GM19351 (cell line): ENCODE measurements at regions not wholly inside any gene's neighbourhood (a gene's known extent, or its start where the extent isn't known, plus 50 kb on each side); places are given as distances from the start of the nearest gene placed in this dataset.

Experiments
- ATAC-seq: cut with Tn5 transposase; IDR thresholded peaks from one replicate; pipeline ENCODE4 v1.9.1; 2021; ENCODE audit warnings: mild to moderate bottlenecking, moderate library complexity; ENCODE audit not compliant: unreplicated experiment

DNA sequence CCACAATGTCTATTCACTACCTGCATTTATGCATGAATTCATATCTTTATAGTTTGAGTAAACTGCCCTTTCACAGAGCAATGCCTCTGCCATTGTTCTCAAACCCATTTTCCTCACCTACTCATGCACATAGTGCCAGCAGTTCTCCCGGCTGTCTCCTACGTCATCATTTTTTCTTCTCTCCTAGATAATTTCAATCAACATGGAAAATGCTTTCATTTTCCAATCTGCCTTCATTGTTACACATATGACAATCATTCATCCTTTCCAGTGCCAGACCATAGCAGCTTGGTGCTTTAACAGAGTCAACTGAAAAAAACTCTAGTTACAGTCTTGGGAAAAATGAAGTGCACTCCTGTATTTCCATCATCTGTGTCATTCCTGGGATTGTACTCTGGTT, 514.8 kb upstream of the CTNND2 start:
- no peak for ATAC-seq

DNA sequence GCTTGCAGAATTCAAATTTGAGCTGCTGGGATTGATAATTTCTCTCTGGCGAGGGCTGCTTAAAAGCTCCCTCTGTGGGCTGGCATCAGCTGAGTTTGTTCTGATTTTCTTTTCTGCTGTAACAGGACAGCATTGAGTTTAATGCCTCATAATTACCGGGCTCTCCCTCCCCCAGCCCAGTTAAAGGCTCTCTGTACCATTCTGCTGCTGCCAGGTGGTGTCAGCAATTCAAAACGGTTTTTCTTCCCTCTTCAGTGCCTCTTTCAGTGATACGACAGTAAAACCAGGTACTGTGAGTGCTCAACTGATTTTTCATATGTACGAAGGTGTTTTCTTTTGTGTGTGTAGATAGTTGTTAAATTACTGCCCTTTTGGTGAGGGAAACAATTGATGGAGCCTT, 509.3 kb upstream of the CTNND2 start:
- no peak for ATAC-seq

DNA sequence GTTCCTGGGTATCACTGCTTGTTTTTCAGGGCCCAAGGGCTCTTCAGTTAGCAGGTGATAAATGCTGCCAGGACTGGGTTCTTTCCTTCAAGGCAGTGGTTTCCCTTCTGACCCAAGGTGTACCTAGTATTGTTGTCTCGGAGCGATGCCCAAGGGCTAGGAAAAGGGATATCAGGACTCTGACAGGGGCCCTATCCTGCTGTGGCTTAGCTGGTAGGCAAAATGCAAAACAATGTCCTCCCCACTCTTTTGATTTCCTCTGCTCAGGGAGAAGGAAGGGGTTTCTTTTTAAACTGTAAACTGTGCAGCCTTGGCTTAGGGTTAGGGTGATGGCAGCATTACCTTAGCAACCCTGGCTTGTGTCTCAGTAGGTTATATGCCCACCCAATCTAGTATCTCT, 508.8 kb upstream of the CTNND2 start:
- ATAC-seq: no peak

DNA sequence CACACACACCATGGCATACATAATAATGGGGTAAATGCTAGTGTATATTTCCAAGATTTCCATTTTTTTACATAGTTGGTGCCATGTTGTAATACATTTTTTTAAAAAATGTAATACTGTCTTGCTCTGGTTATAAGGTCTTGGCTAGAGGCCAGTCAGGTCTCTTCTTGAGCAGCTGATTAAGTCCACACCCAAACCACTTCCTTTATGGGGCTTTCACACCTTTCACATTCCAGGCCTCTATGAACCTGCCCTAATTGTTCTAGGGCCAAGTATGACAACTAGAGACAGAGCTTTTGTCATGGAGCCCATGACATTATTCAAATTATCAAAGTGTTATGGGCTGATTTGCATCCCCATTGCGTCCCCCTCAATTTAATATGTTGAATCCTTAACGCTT, 495.6 kb upstream of the CTNND2 start:
- ATAC-seq: no peak

DNA sequence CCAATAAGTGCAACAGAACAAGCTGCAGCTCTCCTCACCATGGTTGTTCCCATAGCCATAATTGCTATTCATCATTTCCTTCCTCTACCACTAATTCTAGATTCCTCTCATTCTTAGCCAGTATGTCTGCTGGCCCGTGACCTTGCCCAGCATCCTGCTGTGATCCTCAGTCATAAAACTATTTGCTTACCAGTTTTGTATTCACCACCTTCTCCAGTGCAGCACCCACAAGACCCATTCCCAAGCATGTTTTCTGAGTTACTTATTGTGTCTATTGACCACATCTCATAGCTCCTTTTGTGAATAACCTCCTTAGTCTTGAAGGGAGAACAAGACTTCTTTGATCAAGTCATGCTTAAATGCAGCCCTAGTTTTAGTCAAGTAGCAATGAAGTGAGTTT, 488.0 kb upstream of the CTNND2 start:
- no peak for ATAC-seq

DNA sequence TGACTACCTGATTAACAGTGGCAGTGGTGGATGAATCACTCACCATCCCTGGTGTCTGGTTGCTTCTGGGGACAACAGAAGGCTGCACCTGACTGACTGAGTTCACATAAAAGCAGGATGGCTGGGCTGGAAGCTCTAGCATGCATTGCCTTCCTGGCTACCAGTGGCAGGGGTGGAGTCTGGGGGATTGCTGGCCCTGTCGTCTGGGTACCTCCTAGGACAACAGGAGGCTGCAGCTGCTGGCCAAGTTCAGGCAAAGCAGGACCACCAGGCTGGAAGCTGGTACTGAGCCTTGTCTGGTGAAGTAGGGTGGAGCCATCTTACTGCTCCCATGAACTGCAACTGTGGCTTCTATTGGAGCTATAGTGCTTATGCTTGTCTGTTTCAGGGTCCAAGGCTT, 480.8 kb upstream of the CTNND2 start:
- no peak for ATAC-seq

DNA sequence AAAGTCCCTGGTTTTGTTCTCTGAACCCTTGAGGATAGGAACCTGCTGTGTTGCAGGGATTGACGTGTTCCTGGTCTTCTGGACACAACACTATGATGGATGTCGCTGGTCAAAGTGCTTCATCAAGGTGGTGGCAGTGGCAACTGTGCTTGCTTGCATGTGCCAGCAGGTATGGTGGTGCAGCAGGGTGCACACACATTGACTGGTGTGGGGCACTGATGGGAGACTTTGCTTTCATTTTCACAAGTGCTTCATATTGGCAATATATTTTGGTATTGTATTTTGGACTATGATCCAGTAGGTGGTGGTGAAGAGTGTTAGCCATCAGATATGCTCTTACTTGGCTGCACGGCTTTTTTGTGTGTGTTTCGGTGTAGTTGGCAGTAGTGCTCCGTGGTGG, 479.8 kb upstream of the CTNND2 start:
- ATAC-seq: no peak

DNA sequence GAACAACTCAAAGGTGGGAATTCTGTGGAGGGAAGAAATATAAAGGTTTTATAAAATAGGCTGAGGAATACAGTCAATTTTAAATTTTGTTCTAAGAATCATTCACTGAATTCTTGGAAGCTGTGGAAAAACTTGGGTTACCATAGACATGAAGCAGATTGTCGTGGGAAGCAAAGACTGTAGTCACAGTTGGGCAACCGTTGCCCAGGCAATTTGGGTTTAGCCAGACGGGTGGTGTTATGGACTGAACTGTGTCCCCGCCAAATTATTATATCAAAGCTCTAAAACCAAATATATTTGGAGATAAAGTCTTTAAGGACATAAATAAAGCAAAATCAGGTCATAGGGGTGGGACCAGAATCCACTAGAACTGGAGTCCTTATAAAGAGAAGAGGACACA, 463.7 kb upstream of the CTNND2 start:
- no peak for ATAC-seq

DNA sequence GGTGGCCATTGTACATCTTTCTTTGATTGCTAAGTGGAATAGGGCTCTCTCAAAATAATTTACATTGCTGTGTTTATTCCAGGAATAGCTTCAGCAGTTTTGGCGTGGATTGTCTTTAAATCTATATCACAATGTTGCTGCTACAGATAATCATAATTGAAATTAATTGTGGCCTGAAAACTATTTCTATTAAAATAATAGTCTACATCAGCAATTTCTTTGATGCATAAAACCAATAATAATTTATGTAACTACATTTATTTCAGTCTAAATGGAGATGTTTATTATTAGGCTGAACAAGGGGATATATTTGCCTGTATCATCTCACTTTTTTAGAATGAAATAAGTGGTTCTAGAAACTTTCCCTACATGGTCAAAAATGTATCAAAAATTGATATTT, 456.0 kb upstream of the CTNND2 start:
- no peak for ATAC-seq

DNA sequence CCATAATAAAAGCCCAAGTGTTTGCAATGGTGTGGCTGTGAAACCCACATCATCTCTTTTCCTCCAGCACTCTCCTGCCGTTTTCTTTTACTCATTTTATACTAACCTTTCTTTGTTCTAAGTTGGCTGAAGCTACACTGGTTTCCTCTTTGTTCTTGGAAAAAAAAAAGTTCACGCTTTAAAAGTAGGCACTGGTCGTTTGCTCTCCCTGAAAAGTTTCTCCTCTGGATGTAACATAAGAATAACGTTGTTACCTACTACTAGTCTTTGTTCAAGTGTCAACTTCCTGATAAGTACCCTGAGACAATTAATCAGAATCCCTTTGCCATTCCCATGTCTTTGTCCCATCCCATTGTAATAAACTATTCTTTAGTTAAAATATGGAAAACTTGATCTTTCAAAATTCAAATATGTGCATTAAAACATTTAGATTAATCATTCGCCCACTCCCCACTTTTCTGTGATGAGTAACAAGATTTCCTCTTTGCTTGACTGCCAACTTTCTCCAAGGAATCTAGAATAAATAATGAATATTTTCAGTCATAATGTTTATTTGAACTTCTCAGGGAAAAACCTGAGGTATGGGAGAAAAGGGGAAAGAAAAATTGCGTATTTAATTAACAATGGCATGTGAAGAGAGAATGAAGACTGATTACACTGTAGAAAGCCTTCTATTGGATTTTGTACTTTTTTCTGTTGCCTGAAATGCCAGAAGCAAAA, 454.3 kb upstream of the CTNND2 start:
- no peak for ATAC-seq

DNA sequence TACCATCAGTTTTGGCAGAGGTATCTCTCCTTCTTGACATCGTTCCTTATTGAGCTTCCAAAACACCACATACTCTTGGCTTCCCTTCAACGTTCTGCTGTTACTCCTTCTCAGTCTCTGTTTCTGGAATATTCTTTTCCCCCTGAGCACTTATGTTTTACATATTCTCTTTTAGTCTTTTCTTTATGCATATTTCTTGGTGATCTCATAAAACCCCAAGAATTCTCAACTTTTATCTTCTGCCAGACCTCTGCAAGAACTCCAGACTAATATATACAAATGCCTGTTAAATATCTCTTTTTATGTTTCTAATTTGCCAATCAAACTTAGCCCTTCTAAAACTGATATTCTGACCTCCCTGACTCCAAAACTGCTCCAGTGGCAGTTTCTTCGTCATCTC, 453.4 kb upstream of the CTNND2 start:
- ATAC-seq: no peak

DNA sequence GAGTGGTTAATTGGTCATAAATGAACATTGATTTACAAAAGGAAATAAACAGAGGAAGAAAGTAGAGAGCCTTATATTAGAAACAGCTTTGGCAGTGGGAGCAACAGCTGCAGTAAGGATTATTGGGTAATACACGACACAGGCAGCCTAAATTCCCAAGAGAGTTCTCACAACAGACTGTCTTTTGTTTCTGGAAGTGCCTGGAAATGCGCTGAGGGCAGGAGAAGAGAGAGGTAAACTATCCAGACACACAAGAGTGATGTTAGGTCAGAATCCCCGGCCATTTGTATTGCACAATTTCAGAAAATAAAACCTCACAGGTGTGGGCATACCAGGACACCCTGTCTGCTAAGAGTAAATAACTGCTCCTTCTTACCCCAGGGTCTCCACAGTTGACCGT, 450.4 kb upstream of the CTNND2 start:
- ATAC-seq: no peak

DNA sequence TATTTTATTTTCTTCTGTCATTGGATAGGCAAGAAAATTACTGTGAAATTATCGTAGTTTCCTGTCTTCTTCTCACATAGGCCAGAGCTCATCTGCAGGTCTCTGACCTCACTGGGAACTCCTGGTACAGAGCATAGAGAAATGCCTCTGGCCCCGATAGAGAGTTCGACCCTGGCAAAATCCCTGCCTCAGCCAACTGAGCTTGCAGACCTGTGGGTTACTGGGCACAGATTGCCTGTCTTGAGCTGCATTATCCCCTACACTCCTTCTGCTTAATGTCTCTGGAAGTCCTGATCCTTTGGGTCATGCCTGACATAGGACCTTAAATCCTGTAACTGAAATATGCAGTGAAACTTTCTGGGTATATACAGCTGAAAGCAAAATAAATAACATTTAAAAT, 439.3 kb upstream of the CTNND2 start:
- ATAC-seq: no peak

DNA sequence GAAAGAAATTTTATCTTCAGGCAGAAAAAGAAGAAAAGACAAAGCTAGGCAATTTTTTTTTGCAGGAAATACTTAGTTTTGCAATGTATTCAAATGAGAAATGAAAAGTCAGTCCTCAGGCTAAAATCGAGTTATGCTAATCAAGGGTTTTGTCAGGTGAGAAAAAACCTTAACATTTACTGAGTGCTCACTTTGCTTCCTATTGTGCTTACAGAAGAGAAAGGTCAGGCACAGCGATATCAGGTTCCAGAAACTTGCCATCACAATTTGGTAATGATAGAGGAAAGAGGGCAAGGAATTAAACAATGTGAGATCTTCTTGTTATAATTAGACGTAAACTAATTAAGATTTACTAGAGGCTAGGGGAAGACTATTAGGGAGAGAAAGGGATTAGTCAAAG, 431.7 kb upstream of the CTNND2 start:
- ATAC-seq: no peak

DNA sequence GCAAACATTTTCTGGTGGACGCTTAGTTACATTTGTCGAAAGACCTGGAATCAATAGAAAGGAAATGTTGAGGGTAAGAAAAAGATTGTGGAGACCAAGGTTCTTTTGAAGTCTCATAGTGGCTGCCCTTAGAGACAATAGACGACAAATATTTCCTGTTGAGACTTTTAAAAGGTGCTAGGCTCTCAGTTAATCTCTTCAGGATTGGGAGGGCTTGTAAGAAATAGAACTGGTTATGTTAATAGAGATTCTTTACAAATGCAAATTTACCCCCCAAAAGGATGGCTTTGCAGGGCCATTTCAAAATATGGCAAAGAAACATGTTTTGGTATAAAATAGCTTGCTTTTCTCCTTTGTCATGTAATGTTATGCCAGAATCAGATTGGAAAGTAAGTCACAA, 428.2 kb upstream of the CTNND2 start:
- no peak for ATAC-seq

DNA sequence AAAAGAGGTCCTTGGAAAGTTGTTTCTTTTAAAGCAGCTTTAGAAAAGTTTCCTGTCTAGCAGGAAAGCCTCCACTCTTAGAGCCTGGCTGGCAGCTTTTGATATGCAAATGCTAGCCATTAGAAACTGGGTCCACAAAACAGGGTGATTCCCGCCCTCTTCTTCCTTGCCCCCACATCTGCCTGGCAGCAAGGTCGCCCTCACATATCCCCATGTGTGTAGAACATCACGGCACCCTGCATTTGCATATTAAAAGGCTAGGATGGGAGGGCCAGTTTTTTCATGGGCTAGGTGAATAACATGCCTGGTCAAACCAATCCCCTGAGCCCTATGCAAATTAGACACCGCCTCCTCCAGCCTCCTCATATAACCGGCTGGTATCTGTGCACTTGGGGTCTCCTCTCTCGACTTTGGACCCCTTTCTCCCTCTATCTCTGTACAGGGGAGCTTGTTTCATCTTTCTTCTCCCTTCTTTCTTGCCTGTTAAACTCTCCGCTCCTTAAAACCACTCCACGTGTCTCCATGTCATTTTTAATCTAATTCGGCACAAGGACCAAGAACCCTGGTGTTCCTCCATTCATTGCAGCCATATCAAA, 426.8 kb upstream of the CTNND2 start:
- no peak for ATAC-seq

DNA sequence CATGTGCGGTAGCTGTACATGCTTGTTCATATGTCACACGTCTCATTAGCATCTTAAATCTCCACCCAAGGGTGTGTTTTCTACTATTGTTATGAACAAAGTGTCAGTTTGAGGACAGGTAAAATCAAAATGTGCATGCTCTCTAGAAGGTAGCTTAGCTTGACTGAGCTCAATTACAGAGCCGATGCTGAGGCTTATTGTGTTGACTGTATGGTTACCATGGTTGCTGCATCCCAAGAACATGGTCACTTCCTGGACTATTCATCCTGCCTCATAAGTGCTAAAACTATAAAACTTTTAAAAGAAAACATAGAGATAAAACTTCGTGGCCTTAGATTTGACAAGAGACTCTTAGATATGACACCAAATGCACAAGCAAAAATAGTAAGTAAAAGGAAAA, 426.1 kb upstream of the CTNND2 start:
- ATAC-seq: no peak

DNA sequence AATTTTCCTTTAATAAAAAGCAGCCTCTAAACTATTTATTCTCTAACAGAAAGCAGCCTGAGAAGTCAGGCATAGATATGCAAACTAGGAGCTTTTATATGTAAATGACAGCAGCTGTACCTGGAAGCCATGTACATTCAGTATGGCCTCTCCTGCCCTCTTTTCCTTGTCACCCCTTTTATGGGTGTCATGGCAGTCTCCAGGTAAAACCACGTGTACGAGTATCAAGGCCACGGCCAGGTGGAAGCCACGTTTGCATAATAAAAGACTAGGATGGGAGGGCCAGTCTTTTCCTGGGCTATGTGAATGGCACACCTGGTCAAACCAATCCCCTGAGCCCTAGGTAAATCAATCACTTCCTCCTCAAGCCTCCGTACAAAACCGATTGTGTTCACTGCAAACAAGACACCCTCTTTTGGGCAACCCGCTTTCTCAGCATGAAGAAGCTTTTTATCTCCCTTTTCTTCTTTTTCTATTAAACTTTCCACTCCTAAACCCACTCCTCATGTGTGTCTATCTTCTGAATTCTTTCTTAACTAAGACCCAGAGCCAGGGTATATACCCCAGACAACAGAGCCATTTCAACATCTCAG, 419.5 kb upstream of the CTNND2 start:
- no peak for ATAC-seq

DNA sequence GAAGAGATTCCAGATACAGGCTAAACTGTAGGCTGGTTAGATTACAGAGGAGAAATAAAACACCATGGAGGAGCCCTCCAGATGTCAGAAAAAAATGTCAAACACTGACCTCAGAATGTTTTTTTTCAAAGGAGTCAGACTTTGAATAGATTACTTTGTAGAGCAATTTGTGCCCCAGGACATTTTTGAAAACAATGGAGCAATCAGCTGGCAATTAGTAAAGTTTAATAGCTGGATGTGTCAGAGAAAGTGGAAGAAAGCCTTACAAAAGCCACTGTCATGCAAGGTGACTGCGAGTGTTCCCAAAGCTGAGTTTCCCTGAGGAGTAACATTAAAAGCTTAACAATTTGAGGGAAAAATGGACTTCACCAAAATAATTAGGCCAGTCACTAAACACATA, 417.8 kb upstream of the CTNND2 start:
- no peak for ATAC-seq

DNA sequence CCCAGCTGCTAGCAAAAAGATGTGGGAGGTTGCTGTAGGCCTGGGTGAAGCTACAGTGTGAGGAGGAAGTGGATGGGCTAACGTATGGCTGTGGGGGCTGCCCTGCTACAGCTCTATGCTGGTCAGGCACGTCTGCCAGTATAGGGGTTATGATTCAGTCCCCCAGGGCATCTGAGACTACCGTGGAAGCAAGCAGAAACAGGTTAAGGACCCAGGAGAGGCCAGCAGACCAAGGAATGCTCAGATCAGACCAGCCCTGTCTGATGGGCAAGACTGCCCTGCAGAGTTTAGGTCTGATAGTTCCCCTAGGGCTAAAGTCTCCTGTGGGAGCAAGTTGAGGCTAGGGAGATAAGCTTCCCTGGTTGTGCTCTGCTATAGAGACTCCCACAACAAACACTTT, 416.1 kb upstream of the CTNND2 start:
- ATAC-seq: no peak

DNA sequence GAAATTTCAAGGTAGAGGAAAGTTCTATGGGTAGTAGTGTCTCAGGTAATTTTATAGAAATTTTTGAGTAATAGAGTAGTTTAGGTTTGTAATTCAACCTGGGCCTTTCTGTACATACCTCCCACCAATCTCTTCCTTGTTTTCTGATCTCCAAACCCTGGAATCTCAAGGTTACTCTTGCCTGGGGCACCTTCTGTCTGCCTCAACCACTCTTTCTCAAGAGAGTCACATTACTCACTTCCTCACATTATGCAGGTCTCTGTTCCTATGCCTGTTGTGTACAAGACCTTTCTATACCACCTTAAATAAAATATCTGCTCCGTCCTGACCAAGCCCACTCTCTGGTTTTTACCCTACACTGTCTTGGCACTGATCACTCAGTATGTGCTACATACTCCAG, 412.6 kb upstream of the CTNND2 start:
- no peak for ATAC-seq

DNA sequence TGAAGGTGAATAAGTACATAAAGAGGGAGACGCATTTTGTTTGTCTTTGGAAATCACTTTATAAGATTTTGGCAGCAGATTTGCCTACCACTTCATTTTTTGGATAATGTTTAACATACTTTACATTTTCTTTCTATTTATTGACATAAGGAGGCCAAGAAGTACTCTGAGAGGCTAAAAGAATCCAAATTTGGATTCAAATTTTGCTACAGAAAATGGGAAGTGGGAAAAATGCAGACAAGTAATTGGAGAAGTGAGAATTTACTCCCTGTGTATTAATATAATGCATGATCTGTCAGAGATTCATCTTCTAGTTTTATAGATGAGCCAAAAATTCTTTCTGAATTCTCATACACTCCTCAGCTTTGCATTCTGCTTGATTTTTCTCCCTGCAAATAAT, 411.2 kb upstream of the CTNND2 start:
- no peak for ATAC-seq

DNA sequence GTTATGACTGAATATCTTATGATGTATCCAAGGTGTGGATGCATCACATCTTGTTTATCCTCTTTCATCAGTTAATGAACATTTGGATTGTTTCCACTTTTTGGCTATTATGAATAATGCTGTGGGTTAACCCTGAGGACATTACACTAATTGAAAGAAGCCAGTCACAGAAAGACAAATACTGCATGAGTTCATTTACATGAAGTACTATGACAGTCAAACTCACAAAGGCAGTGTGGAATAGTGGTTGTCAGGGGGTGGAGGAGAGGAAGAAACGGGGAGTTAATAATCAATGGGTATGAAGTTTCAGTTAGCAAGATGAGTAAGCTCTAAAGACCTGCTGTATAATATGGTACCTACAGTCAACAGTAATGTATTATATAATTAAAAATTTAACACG, 409.4 kb upstream of the CTNND2 start:
- ATAC-seq: no peak
